ENCODE measurements at regions not wholly inside any gene's neighbourhood (a gene's known extent, or its start where the extent isn't known, plus 50 kb on each side); places are given as distances from the start of the nearest gene placed in this dataset.
"Not testable (repeated sequence)": the region's sequence is repeated elsewhere in the genome, so short reads cannot be mapped to it uniquely, and the experiment has no call there.

DNA sequence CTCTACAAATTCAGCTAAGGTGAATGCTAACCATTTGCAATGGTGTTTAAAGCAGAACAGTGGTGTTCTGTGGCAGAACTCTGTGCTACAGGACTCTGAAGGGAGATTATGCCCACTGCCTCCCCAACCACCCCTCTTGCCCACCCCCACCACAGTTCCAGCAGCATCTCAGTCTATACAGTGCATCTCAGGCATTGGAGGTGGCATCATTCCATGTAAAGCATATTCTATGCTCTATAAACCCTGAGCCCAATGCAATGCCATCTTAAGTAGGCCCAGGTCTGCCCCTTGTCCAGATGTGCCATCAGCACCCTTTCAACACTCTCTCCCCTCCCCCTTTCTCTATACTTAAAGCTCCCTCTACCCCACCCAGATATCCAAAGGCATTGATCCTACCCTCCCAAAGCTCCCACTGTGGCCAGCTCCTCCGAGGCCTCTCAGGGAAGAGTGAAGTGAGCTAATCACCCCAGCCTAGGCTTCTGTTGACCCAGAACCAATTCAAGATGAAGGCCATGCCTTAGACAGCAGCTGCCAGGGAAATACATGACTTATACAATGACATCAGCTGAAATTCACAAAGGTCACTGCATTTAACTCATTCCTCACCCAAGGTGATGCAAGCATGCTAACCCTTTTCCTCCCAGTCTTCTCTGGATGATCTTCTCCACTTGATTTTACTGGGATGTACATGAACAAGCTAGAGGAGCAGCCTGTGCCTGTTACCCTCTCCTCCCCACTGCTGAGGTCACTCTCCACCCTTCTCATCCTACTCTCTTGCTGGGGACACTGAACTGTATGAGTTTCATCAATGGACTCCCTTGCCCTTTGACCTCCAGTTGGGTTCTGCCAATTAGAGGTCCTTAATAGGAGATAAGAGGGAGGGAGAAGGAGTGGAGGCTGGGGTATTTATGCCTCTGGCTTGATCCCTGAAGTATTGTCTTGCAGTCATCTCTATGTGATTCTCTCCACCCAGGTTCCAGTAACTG is 353.9 kb downstream of the GOLGA6L6 start:
- H3K27ac ChIP-seq (replicated peaks in 1 of 4); H3K27me3 ChIP-seq; H3K9me3 ChIP-seq; H3K36me3 ChIP-seq; intact Hi-C loops (cut with DNase I); H3K4me3 ChIP-seq; H3K4me1 ChIP-seq: not testable (repeated sequence)
- peak; percentile 70 for DNase-seq (ENCODE audit: extremely low spot score)
- WGBS, result 73% methylated on average over 1 of the region's 1 CpG

DNA sequence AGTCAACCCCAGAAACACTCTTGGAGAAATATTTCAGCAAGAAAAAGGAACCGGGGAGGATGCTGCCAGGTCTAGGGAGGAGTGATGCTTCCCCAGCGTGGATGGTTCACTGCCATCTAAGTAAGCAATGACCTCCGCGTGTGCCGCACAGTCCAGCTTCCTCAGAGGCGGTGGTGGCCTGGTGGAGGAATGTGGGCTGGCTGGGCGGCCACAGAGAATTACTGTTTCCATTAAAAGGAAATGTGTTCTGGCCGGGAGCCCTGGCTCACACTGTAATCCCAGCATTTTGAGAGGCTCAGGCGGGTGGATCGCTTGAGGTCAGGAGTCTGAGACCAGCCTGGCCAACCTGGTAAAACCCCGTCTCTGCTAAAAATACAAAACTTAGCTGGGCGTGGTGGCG is 356.7 kb downstream of the GOLGA6L6 start:
- 100% methylated on average over 1 of the region's 13 CpGs for WGBS

DNA sequence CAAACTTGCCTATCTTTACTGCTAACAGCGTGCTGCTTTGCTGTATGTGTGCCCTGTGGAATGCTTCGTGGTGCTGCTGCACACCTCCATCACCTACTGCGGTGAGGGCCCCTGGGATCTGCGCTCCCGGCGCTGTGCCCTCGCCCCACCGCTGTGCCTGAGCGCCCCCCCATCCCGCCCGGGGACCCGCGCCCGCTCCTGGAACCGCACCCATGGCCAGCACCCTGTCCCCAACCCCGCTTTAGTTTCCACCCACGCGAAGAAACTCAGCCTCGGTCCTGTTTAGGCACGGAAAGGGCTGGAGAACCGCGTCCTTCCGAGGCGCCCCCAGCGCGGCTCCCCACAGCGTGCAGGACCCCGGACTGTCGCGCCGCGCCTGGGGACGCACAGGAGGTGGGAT is 373.4 kb downstream of the GOLGA6L6 start:
- H3K4me1 ChIP-seq; H3K4me3 ChIP-seq; H3K36me3 ChIP-seq; H3K27ac ChIP-seq (replicated peaks in 1 of 4); H3K27me3 ChIP-seq; H3K9me3 ChIP-seq; intact Hi-C loops (cut with DNase I): not testable (repeated sequence)
- DNase-seq (ENCODE audit: extremely low spot score), result peak; percentile 7
- WGBS, result 67% methylated on average over 8 of the region's 33 CpGs

More for the DNA sequence above, 356.7 kb downstream of the GOLGA6L6 start:
- H3K9me3 ChIP-seq; DNase-seq (ENCODE audit: extremely low spot score); H3K36me3 ChIP-seq; H3K27ac ChIP-seq (replicated peaks in 1 of 4); intact Hi-C loops (cut with DNase I); H3K4me1 ChIP-seq; H3K27me3 ChIP-seq; H3K4me3 ChIP-seq: not testable (repeated sequence)

DNA sequence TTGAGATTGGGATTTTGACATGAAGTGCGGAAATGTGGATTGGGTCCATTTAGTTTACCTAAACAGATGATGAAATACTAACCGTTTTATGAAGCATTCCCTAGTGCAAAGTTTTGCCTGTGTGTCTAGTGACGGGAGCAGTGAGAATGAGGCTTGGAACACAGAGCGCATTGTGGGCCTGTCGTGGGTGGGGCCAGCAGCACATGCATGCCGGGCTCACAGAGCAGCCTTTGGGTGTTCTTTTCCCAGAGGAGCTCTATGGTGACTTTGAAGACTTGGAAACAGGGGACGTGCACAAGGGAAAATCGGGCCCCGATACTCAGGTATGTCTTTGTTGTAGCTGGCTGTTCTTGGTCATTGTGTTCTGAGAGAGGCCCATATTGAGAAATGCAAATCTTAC is 388.1 kb downstream of the GOLGA6L6 start:
- no CpG with 5 or more reads among the region's 9 CpGs for whole genome bisulfite sequencing
- H3K4me1 ChIP-seq; H3K36me3 ChIP-seq; H3K4me3 ChIP-seq; H3K9me3 ChIP-seq; intact Hi-C loops (cut with DNase I); H3K27me3 ChIP-seq; H3K27ac ChIP-seq (replicated peaks in 1 of 4); DNase-seq (ENCODE audit: extremely low spot score): not testable (repeated sequence)

DNA sequence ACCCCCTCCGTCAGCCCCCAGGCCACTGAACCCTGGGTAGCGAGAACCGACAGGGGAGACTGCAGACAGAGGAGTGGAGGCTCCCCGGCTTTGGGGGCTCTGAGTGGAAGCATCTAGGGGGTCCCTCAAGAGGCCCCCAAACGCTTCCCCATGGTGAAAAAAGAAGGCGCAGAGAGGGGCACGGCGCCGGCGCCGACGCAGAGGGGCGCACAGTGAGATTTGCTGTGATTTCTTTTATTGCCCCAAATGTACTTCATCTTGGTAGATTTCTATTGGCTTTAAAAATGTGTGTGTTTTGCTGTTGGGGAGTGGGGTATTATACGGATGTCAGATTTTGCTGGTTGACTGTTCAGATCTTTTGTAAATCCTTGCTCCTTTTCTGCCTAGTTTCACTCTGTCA is 392.9 kb downstream of the GOLGA6L6 start:
- H3K4me1 ChIP-seq; DNase-seq (ENCODE audit: extremely low spot score); H3K27ac ChIP-seq (replicated peaks in 1 of 4); H3K9me3 ChIP-seq; H3K4me3 ChIP-seq; intact Hi-C loops (cut with DNase I); H3K27me3 ChIP-seq; H3K36me3 ChIP-seq: not testable (repeated sequence)
- WGBS, result no CpG with 5 or more reads among the region's 14 CpGs

DNA sequence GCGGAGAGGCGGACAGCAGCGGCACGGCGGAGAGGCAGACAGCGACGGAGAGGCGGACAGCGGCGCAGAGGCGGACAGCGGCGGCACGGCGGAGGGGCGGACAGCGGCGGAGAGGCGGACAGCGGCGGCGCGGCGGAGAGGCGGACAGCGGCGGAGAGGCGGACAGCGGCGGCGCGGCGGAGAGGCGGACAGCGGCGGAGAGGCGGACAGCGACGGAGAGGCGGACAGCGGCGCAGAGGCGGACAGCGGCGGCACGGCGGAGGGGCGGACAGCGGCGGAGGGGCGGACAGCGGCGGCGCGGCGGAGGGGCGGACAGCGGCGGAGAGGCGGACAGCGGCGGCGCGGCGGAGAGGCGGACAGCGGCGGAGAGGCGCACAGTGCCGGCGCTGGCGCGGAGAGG is 393.6 kb downstream of the GOLGA6L6 start:
- H3K27me3 ChIP-seq; DNase-seq (ENCODE audit: extremely low spot score); H3K9me3 ChIP-seq; H3K4me3 ChIP-seq; H3K4me1 ChIP-seq; intact Hi-C loops (cut with DNase I); H3K36me3 ChIP-seq; H3K27ac ChIP-seq (replicated peaks in 1 of 4): not testable (repeated sequence)
- 81% methylated on average over 60 of the region's 73 CpGs for WGBS

DNA sequence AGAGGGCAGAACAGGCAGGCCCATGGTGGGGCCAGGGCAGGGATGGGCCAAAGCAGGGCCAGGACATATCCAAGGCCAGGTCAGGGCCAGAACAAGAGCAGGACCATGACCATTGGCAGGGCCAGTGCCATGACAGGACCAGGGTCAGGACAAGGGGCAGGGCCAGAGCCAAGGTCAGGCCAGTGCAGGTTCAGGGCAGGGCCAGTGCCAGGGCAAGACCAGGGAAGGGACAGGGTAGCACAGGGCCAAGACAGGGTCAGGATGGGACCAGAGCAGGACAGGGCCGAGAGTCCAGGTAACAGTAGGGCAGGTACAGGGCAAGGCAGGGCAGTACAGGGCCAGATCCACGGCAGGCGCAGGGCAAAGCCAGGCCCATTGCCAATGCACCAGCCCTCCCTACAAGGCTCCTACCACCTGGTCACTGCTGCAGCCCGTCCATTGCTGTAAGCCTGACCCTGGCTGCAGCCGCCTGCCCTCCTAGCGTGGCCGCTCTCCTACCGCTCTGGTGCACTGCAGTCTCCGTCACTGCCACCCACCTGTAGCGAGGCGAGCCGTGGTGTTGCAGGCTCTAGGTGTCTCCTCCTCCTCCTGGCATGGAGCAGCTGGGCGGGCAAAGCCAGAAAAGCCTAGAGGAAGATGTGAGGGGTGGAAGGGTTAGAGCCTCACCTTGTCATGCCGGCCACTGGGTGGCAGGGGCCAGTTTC is 397.1 kb downstream of the GOLGA6L6 start:
- H3K4me3 ChIP-seq; DNase-seq (ENCODE audit: extremely low spot score); H3K4me1 ChIP-seq; intact Hi-C loops (cut with DNase I); H3K36me3 ChIP-seq; H3K27me3 ChIP-seq; H3K9me3 ChIP-seq; H3K27ac ChIP-seq (replicated peaks in 1 of 4): not testable (repeated sequence)
- WGBS, result 100% methylated on average over 1 of the region's 14 CpGs

DNA sequence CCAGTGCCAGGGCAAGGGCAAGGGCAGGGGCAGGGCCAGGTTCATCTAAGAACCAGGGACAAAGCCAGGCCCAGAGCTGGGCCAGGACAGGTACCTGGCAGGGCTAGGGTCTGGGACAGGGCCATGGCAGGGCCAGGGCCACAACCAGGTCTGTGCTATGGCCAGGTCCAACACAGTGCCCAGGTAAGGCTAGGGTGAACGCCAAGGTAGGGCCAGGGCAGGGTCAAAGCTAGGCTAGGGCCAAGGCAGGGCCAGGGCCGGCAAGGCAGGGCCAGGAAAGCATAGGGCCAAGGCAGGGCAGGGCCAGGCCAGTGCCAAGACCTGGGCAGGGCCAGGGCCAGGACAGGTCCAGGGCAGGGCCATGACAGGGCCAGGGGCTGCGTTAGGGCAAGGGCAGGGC is 398.7 kb downstream of the GOLGA6L6 start:
- DNase-seq (ENCODE audit: extremely low spot score); H3K4me3 ChIP-seq; H3K27ac ChIP-seq (replicated peaks in 1 of 4); H3K27me3 ChIP-seq; H3K9me3 ChIP-seq; H3K4me1 ChIP-seq; intact Hi-C loops (cut with DNase I); H3K36me3 ChIP-seq: not testable (repeated sequence)
- no CpG with 5 or more reads among the region's 3 CpGs for WGBS

DNA sequence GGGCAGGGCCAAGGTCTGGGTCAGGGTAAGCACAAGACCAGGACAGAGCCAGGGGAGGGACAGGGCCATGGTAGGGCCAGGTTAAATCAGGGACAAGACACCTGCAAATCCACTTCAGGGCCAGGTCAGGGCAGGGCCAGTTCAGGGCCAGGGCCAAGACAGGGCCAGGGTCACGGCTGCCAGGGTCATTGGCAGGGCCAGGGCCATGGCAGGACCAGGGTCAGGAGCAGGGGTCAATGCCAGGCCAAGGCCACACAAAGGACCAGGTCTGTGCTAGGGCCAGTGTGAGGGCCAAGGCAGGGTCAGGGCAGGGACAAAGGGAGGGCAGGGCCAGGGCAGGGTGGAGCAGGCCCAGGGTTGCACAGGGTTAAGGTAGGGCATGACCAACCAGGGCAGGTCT is 399.2 kb downstream of the GOLGA6L6 start:
- DNase-seq (ENCODE audit: extremely low spot score); H3K36me3 ChIP-seq; H3K27ac ChIP-seq (replicated peaks in 1 of 4); H3K4me1 ChIP-seq; H3K4me3 ChIP-seq; H3K27me3 ChIP-seq; intact Hi-C loops (cut with DNase I); H3K9me3 ChIP-seq: not testable (repeated sequence)
- WGBS, result no CpG with 5 or more reads among the region's 1 CpG

DNA sequence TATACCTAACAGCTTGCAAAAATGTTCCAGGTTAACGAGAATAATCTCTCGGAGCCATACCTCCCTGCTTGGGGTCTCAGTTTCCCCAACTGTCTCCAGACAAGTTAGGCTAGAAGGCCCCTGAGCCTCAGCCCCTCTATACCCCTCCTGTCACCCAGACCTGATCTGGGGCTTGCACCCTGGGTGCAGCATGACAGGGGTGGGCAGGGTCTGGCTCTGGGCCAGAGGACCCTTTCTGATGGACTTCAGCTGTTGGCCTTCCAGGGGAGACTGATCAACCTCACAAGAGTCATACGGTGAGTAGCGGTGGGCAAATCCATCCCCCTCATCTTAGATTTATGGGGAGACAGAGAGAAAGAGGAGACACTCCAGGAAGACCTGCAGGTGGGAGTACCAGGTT is 416.9 kb downstream of the GOLGA6L6 start:
- H3K27me3 ChIP-seq; DNase-seq (ENCODE audit: extremely low spot score); H3K27ac ChIP-seq (replicated peaks in 1 of 4); H3K4me1 ChIP-seq; H3K4me3 ChIP-seq; H3K36me3 ChIP-seq; H3K9me3 ChIP-seq; intact Hi-C loops (cut with DNase I): not testable (repeated sequence)
- 51% methylated on average over 2 of the region's 4 CpGs for WGBS
